K562 (cell line): ENCODE measurements at regions not wholly inside any gene's neighbourhood (a gene's known extent, or its start where the extent isn't known, plus 50 kb on each side); places are given as distances from the start of the nearest gene placed in this dataset.

Experiments
- ATAC-seq: fragments of 200-7000 bp; cut with Tn5 transposase; 3 replicates; pipeline ENCODE4 v1.9.1; 2020; ENCODE audit warnings: moderate library complexity
- BruUV-seq: library from RNA; stranded (reverse); fragments of 400-500 nt; replicated peaks from 2 replicates; lab custom pipeline; 2021; lab: Mats Ljungman, UMichigan
- CTCF ChIA-PET: fragments of 300-600 bp; formaldehyde crosslinking; extraction: SDS; loops from one replicate; lab custom pipeline; 2021; ENCODE audit warnings: low intra/inter-chr PET ratio; lab: Yijun Ruan, JAX
- POLR2A ChIA-PET: fragments of 300-600, 350-650 bp; sonication (Branson Sonifier 250); formaldehyde crosslinking; extraction: SDS; loops from one replicate; lab custom pipeline; 2021; ENCODE audit warnings: antibody characterized with exemption, inconsistent platforms; lab: Yijun Ruan, JAX
- DNase-seq, 4 experiments: peaks; one replicate each; pipeline versions ENCODE4 v3.0.0 to v3.0.0-alpha.2; 2011 to 2018; ENCODE audit warnings: low spot score in 3 of 4, mixed read lengths in 3 of 4; ENCODE audit errors: extremely low read depth in 1 of 4
- FAIRE-seq: peaks from 2 replicates; lab custom pipeline; 2011; peaks lifted over from hg19 to GRCh38; lab: Jason Lieb, UNC
- H2AFZ ChIP-seq: 2 replicates; pipeline ENCODE4 v1.6.0; 2011; ENCODE audit warnings: low read depth, low read length, control low read depth, inconsistent platforms
- H3K27ac ChIP-seq: fragments of 200-600 bp; 3 replicates; pipeline ENCODE4 v1.8.0; 2011; ENCODE audit warnings: low read depth, mild to moderate bottlenecking, control low read depth, inconsistent platforms, low read length, moderate library complexity, mixed read lengths; ENCODE audit errors: extremely low read depth
- H3K27me3 ChIP-seq, 2 experiments: fragments of 300-600 bp in 1 of 2; 2 replicates in 1 of 2; 3 replicates in 1 of 2; pipeline versions ENCODE4 v1.6.0 to v1.8.0; 2011; ENCODE audit warnings: inconsistent platforms in 2 of 2, low read length in 2 of 2, mild to moderate bottlenecking in 1 of 2, mixed read lengths in 1 of 2, moderate library complexity in 1 of 2; ENCODE audit not compliant: control insufficient read depth in 2 of 2, insufficient read depth in 2 of 2
- H3K36me3 ChIP-seq: fragments of 300-600 bp; 3 replicates; pipeline ENCODE4 v1.8.0; 2011; ENCODE audit warnings: mild to moderate bottlenecking, low read length, inconsistent platforms; ENCODE audit not compliant: control insufficient read depth, insufficient read depth
- H3K4me1 ChIP-seq, 2 experiments: fragments of 200-600 bp in 1 of 2; replicated peaks in 1 of 2; 2 replicates in 1 of 2; 3 replicates in 1 of 2; pipeline versions ENCODE4 v1.5.1 to v1.8.0; 2011; ENCODE audit warnings: inconsistent platforms in 2 of 2, low read length in 2 of 2, mild to moderate bottlenecking in 1 of 2, mixed read lengths in 1 of 2, moderate library complexity in 1 of 2; ENCODE audit not compliant: control insufficient read depth in 2 of 2, insufficient read depth in 2 of 2
- H3K4me2 ChIP-seq: 2 replicates; pipeline ENCODE4 v1.6.1; 2011; ENCODE audit warnings: low read length, control low read depth, inconsistent platforms, mixed read lengths; ENCODE audit not compliant: insufficient read depth
- H3K4me3 ChIP-seq: fragments of 200-600 bp; sonication (generic), shearing (Covaris generic); 2 replicates; pipeline ENCODE4 v1.5.1; 2016; ENCODE audit warnings: control low read depth, inconsistent platforms
- H3K79me2 ChIP-seq: fragments of 200-600 bp; 3 replicates; pipeline ENCODE4 v1.8.0; 2011; ENCODE audit warnings: low read length, inconsistent platforms; ENCODE audit not compliant: control insufficient read depth, insufficient read depth
- H3K9ac ChIP-seq, 2 experiments: 2 replicates each; pipeline versions ENCODE4 v1.6.0 to v1.6.1; 2011; ENCODE audit warnings: low read depth in 2 of 2, low read length in 2 of 2, control low read depth in 1 of 2, inconsistent platforms in 1 of 2, mild to moderate bottlenecking in 1 of 2, mixed read lengths in 1 of 2; ENCODE audit not compliant: insufficient read depth in 1 of 2
- H3K9me1 ChIP-seq: one replicate; pipeline ENCODE4 v1.6.0; 2011; ENCODE audit warnings: inconsistent platforms, mild to moderate bottlenecking, low read length, moderate library complexity; ENCODE audit not compliant: control insufficient read depth, insufficient read depth
- H3K9me3 ChIP-seq: replicated peaks from 2 replicates; pipeline ENCODE4 v1.5.1; 2011; ENCODE audit warnings: low read depth, low read length, inconsistent platforms; ENCODE audit not compliant: control insufficient read depth, insufficient read depth
- H4K20me1 ChIP-seq: replicated peaks from 2 replicates; pipeline ENCODE4 v1.6.1; 2011; ENCODE audit warnings: low read length, inconsistent platforms, mixed read lengths; ENCODE audit not compliant: control insufficient read depth, insufficient read depth
- BRD9 ChIP-seq: fragments of 450-650 bp; IDR thresholded peaks from 2 replicates; pipeline ENCODE4 v1.6.1; 2018; ENCODE audit warnings: low read depth; ENCODE audit not compliant: partially characterized antibody
- CREBBP ChIP-seq: IDR thresholded peaks from one replicate; pipeline ENCODE4 v1.6.1; 2012; ENCODE audit warnings: low read depth, mild to moderate bottlenecking, control low read depth, inconsistent platforms, low read length
- DDX20 ChIP-seq: fragments of 450-650 bp; IDR thresholded peaks from 2 replicates; pipeline ENCODE4 v1.6.1; 2016; ENCODE audit warnings: missing genetic modification characterization, low read depth, mild to moderate bottlenecking, missing compliant biosample characterization, moderate library complexity
- GATAD2B ChIP-seq: fragments of 450-650 bp; IDR thresholded peaks from 2 replicates; pipeline ENCODE4 v1.6.1; 2017; ENCODE audit warnings: mild to moderate bottlenecking, borderline replicate concordance
- HLTF ChIP-seq: fragments of 450-650 bp; IDR thresholded peaks from 2 replicates; pipeline ENCODE4 v1.6.1; 2016
- HNRNPH1 ChIP-seq: fragments of 200-400 bp; formaldehyde crosslinking; optimal IDR thresholded peaks from 2 replicates; pipeline ENCODE3; 2017; ENCODE audit warnings: low read depth, mild to moderate bottlenecking, low read length, moderate library complexity
- KHSRP ChIP-seq: fragments of 450-650 bp; IDR thresholded peaks from 2 replicates; pipeline ENCODE4 v1.6.1; 2017
- NCOR1 ChIP-seq: fragments of 450-650 bp; IDR thresholded peaks from 2 replicates; pipeline ENCODE4 v1.6.1; 2016; ENCODE audit warnings: mild to moderate bottlenecking, moderate library complexity
- SMAD1 ChIP-seq: fragments of 150-350 bp; IDR thresholded peaks from 2 replicates; pipeline ENCODE4 v1.6.1; 2014; ENCODE audit warnings: low read length, low read depth; ENCODE audit not compliant: partially characterized antibody
- ZNF695 ChIP-seq: fragments of 450-650 bp; formaldehyde crosslinking; IDR thresholded peaks from 2 replicates; pipeline ENCODE4 v1.4.0; 2020; ENCODE audit warnings: mild to moderate bottlenecking, moderate library complexity
- ZNF75A ChIP-seq: fragments of 450-650 bp; formaldehyde crosslinking; IDR thresholded peaks from 2 replicates; pipeline ENCODE4 v1.4.0; 2020; ENCODE audit warnings: mild to moderate bottlenecking
- ZNF79 ChIP-seq: fragments of 250-450 bp; sonication (Bioruptor Pico); IDR thresholded peaks from 2 replicates; pipeline ENCODE4 v1.4.0; 2020; ENCODE audit warnings: low read depth, mild to moderate bottlenecking, moderate library complexity
- in situ Hi-C: fragments of 300-500 bp; cut with MboI; formaldehyde crosslinking; loops from 4 replicates; pipeline ENCODE4 v1.15.0; 2018; ENCODE audit warnings: inconsistent platforms, mixed read lengths
- intact Hi-C: fragments of 100-400 bp; cut with micrococcal nuclease; formaldehyde crosslinking; loops from 2 replicates; pipeline ENCODE4 v1.14.2; 2022
- TF ChIP-seq, protein P1 (sequence below): sonication (generic); formaldehyde crosslinking; IDR thresholded peaks from 2 replicates; pipeline ENCODE4 v1.8.0; 2022; ENCODE audit warnings: missing genetic modification reagents, mild to moderate bottlenecking, borderline replicate concordance
- TF ChIP-seq, protein P2 (sequence below): IDR thresholded peaks from 2 replicates; pipeline ENCODE4 v1.6.1; 2012; ENCODE audit warnings: low read depth, low read length, improper control_type of control experiment, borderline replicate concordance
- TF ChIP-seq, protein P3 (sequence below): sonication (generic); formaldehyde crosslinking; IDR thresholded peaks from 2 replicates; pipeline ENCODE4 v1.8.0; 2022; ENCODE audit warnings: mild to moderate bottlenecking, missing genetic modification reagents, borderline replicate concordance
- TF ChIP-seq, protein P4 (sequence below): sonication (generic); formaldehyde crosslinking; IDR thresholded peaks from 2 replicates; pipeline ENCODE4 v1.5.0; 2020; ENCODE audit warnings: missing genetic modification reagents

DNA sequence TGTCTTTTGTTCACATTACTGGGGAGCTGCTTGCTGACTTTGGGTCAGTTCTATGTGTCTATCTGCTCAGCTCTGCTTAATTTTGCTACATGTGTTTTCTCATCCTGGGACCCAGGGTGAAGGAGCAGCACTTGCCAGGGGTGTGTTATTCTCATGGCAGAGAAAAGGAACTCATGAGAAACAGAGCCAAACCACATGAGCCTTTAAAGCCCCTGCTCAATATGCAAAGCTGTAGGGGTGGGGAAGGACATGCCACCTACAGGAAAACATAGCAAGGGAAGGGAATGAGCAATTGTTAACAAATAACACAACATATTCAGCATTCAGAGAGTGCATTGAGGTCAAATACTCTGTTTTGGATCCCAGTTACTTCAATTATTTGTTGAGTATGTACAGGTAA, 290.9 kb downstream of the CDK5RAP2 start:
- no peak overlapping the region for H2AFZ ChIP-seq
- FAIRE-seq (no peak), ATAC-seq (no peak), DNase-seq (no peak)
- no peak for TF ChIP-seq CREBBP
- TF ChIP-seq ZNF79 (CRISPR knock-in tag), result no peak
- TF ChIP-seq DDX20 (tag), result no peak
- TF ChIP-seq, protein P1, sequence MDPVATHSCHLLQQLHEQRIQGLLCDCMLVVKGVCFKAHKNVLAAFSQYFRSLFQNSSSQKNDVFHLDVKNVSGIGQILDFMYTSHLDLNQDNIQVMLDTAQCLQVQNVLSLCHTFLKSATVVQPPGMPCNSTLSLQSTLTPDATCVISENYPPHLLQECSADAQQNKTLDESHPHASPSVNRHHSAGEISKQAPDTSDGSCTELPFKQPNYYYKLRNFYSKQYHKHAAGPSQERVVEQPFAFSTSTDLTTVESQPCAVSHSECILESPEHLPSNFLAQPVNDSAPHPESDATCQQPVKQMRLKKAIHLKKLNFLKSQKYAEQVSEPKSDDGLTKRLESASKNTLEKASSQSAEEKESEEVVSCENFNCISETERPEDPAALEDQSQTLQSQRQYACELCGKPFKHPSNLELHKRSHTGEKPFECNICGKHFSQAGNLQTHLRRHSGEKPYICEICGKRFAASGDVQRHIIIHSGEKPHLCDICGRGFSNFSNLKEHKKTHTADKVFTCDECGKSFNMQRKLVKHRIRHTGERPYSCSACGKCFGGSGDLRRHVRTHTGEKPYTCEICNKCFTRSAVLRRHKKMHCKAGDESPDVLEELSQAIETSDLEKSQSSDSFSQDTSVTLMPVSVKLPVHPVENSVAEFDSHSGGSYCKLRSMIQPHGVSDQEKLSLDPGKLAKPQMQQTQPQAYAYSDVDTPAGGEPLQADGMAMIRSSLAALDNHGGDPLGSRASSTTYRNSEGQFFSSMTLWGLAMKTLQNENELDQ (CRISPR knock-in tag), result no peak
- no peak for TF ChIP-seq GATAD2B
- TF ChIP-seq, protein P2, sequence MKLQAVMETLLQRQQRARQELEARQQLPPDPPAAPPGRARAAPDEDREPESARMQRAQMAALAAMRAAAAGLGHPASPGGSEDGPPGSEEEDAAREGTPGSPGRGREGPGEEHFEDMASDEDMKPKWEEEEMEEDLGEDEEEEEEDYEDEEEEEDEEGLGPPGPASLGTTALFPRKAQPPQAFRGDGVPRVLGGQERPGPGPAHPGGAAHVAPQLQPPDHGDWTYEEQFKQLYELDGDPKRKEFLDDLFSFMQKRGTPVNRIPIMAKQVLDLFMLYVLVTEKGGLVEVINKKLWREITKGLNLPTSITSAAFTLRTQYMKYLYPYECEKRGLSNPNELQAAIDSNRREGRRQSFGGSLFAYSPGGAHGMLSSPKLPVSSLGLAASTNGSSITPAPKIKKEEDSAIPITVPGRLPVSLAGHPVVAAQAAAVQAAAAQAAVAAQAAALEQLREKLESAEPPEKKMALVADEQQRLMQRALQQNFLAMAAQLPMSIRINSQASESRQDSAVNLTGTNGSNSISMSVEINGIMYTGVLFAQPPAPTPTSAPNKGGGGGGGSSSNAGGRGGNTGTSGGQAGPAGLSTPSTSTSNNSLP, result no peak
- TF ChIP-seq ZNF695, result no peak
- no peak for TF ChIP-seq ZNF75A (CRISPR knock-in tag)
- TF ChIP-seq HNRNPH1, result no peak
- TF ChIP-seq SMAD1, result no peak
- TF ChIP-seq, protein P3, sequence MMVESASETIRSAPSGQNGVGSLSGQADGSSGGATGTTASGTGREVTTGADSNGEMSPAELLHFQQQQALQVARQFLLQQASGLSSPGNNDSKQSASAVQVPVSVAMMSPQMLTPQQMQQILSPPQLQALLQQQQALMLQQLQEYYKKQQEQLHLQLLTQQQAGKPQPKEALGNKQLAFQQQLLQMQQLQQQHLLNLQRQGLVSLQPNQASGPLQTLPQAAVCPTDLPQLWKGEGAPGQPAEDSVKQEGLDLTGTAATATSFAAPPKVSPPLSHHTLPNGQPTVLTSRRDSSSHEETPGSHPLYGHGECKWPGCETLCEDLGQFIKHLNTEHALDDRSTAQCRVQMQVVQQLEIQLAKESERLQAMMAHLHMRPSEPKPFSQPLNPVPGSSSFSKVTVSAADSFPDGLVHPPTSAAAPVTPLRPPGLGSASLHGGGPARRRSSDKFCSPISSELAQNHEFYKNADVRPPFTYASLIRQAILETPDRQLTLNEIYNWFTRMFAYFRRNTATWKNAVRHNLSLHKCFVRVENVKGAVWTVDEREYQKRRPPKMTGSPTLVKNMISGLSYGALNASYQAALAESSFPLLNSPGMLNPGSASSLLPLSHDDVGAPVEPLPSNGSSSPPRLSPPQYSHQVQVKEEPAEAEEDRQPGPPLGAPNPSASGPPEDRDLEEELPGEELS (CRISPR knock-in tag), result no peak
- TF ChIP-seq BRD9, result no peak
- no peak for TF ChIP-seq KHSRP
- no peak for TF ChIP-seq NCOR1
- TF ChIP-seq HLTF, result no peak
- TF ChIP-seq, protein P4, sequence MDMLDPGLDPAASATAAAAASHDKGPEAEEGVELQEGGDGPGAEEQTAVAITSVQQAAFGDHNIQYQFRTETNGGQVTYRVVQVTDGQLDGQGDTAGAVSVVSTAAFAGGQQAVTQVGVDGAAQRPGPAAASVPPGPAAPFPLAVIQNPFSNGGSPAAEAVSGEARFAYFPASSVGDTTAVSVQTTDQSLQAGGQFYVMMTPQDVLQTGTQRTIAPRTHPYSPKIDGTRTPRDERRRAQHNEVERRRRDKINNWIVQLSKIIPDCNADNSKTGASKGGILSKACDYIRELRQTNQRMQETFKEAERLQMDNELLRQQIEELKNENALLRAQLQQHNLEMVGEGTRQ (CRISPR knock-in tag), result no peak
- in situ Hi-C loops, result no loop called here
- POLR2A ChIA-PET, result no interaction called here
- no peak overlapping the region for H3K4me2 ChIP-seq
- no peaks in the 10 kb centered on the region for H3K27me3 ChIP-seq
- no peaks in the 10 kb centered on the region for H4K20me1 ChIP-seq
- no peaks in the 10 kb centered on the region for H3K9me3 ChIP-seq
- no peaks in the 10 kb centered on the region for H3K4me1 ChIP-seq
- CTCF ChIA-PET, result no interaction called here
- H3K9ac ChIP-seq, result no peak overlapping the region
- no peaks in the 10 kb centered on the region for H3K79me2 ChIP-seq
- H3K27ac ChIP-seq, result no peak overlapping the region
- H3K36me3 ChIP-seq, result no peaks in the 10 kb centered on the region
- BruUV-seq, result no TSS peak
- H3K4me3 ChIP-seq, result no peak overlapping the region
- intact Hi-C loops, result no loop called here
- no peaks in the 10 kb centered on the region for H3K9me1 ChIP-seq
